CD14-positive monocyte (primary cell): ENCODE measurements at regions not wholly inside any gene's neighbourhood (a gene's known extent, or its start where the extent isn't known, plus 50 kb on each side); places are given as distances from the start of the nearest gene placed in this dataset.

Experiments used
- DNase-seq, 3 donors: peaks; one replicate each; pipeline ENCODE4 v3.0.0-alpha.2; 2011 to 2022
- H2AFZ ChIP-seq: 2 replicates; pipeline ENCODE4 v1.6.0; 2012; ENCODE audit warnings: mild to moderate bottlenecking, low read depth, low read length, inconsistent platforms; ENCODE audit not compliant: insufficient read depth, poor library complexity, severe bottlenecking
- H3K27ac ChIP-seq, 2 donors: 1 replicate in 1 of 2; 2 replicates in 1 of 2; pipeline ENCODE4 v1.5.1; 2012 to 2013; ENCODE audit warnings: low read length in 2 of 2, control low read depth in 1 of 2, inconsistent platforms in 1 of 2, low read depth in 1 of 2, mild to moderate bottlenecking in 1 of 2
- H3K27me3 ChIP-seq, 2 donors: one replicate each; pipeline versions ENCODE4 v1.6.0 to v1.6.1; 2011 to 2013; ENCODE audit warnings: low read length in 2 of 2; ENCODE audit not compliant: control insufficient read depth in 2 of 2, insufficient read depth in 2 of 2
- H3K36me3 ChIP-seq, 2 donors: replicated peaks in 1 of 2; 1 replicate in 1 of 2; 2 replicates in 1 of 2; pipeline versions ENCODE4 v1.5.1 to v1.6.1; 2012 to 2013; ENCODE audit warnings: low read length in 2 of 2, control low read depth in 1 of 2, inconsistent platforms in 1 of 2, mild to moderate bottlenecking in 1 of 2; ENCODE audit not compliant: insufficient read depth in 2 of 2, control insufficient read depth in 1 of 2
- H3K4me1 ChIP-seq, 2 donors: 1 replicate in 1 of 2; 2 replicates in 1 of 2; pipeline versions ENCODE4 v1.5.1 to v1.6.1; 2012 to 2013; ENCODE audit warnings: low read length in 2 of 2, control low read depth in 1 of 2, inconsistent platforms in 1 of 2, mild to moderate bottlenecking in 1 of 2, moderate library complexity in 1 of 2; ENCODE audit not compliant: insufficient read depth in 2 of 2, control insufficient read depth in 1 of 2
- H3K4me2 ChIP-seq: replicated peaks from 2 replicates; pipeline ENCODE3; 2012; ENCODE audit warnings: low read length, moderate library complexity, mild to moderate bottlenecking; ENCODE audit not compliant: poor library complexity, severe bottlenecking; ENCODE audit errors: extremely low read depth
- H3K4me3 ChIP-seq, 3 experiments: fragments of 200-600 bp in 1 of 3; sonication (generic) in 1 of 3; replicated peaks in 1 of 3; 1 replicate in 2 of 3; 2 replicates in 1 of 3; pipeline ENCODE4 v1.5.1; 2011 to 2013; ENCODE audit warnings: low read length in 3 of 3, mild to moderate bottlenecking in 3 of 3, control low read depth in 2 of 3, low read depth in 2 of 3, inconsistent platforms in 1 of 3, moderate library complexity in 1 of 3
- H3K79me2 ChIP-seq: 2 replicates; pipeline ENCODE4 v1.6.0; 2012; ENCODE audit warnings: mild to moderate bottlenecking, control low read depth, inconsistent platforms, low read length, moderate library complexity; ENCODE audit not compliant: insufficient read depth
- H3K9ac ChIP-seq: 2 replicates; pipeline ENCODE4 v1.6.0; 2017; ENCODE audit warnings: low read length, mild to moderate bottlenecking; ENCODE audit not compliant: insufficient read depth, poor library complexity, severe bottlenecking
- H3K9me3 ChIP-seq, 2 donors: replicated peaks in 1 of 2; 1 replicate in 1 of 2; 2 replicates in 1 of 2; pipeline versions ENCODE4 v1.5.1 to v1.6.1; 2012 to 2013; ENCODE audit warnings: low read length in 2 of 2, control low read depth in 1 of 2; ENCODE audit not compliant: control insufficient read depth in 1 of 2, insufficient read depth in 1 of 2
- H4K20me1 ChIP-seq: 2 replicates; pipeline ENCODE4 v1.6.0; 2012; ENCODE audit warnings: mild to moderate bottlenecking, low read length, control low read depth, moderate library complexity; ENCODE audit not compliant: insufficient read depth
- H3K27ac Mint-ChIP-seq, 7 donors: one replicate each; pipeline ENCODE4 v1.8.0; 2020; ENCODE audit warnings: mild to moderate bottlenecking in 7 of 7, mixed read lengths in 7 of 7, moderate library complexity in 6 of 7, inconsistent platforms in 2 of 7
- H3K27me3 Mint-ChIP-seq, 3 donors: one replicate each; pipeline ENCODE4 v1.8.0; 2021 to 2022; ENCODE audit warnings: low read depth in 3 of 3, mild to moderate bottlenecking in 3 of 3, mixed read lengths in 3 of 3, moderate library complexity in 3 of 3, inconsistent platforms in 1 of 3
- H3K36me3 Mint-ChIP-seq, 2 donors: one replicate each; pipeline ENCODE4 v1.8.0; 2020; ENCODE audit warnings: mixed read lengths in 2 of 2, inconsistent platforms in 1 of 2, mild to moderate bottlenecking in 1 of 2
- H3K4me1 Mint-ChIP-seq: one replicate; pipeline ENCODE4 v1.8.0; 2020; ENCODE audit warnings: mild to moderate bottlenecking, mixed read lengths
- H3K4me3 Mint-ChIP-seq, 2 donors: one replicate each; pipeline ENCODE4 v1.8.0; 2020; ENCODE audit warnings: mild to moderate bottlenecking in 2 of 2, mixed read lengths in 2 of 2, moderate library complexity in 1 of 2
- H3K9me3 Mint-ChIP-seq, 7 donors: one replicate each; pipeline ENCODE4 v1.8.0; 2020 to 2022; ENCODE audit warnings: mixed read lengths in 7 of 7, mild to moderate bottlenecking in 6 of 7, moderate library complexity in 6 of 7, inconsistent platforms in 2 of 7
- CTCF ChIP-seq: fragments of 200-600 bp; IDR thresholded peaks from one replicate; pipeline ENCODE4 v1.8.0; 2022; ENCODE audit warnings: antibody characterized with exemption, mild to moderate bottlenecking
- WGBS: methylation state at CpG from one replicate; pipeline ENCODE4 v1.1.5; 2013; ENCODE audit warnings: missing lambda C conversion rate; ENCODE audit not compliant: insufficient coverage; 5-methylcytosine and 5-hydroxymethylcytosine counted together
- intact Hi-C, 2 donors: fragments of 100-400 bp; cut with micrococcal nuclease; formaldehyde crosslinking; loops; one replicate each; pipeline versions ENCODE4 v1.15.0 to v1.15.1; 2023

GRCh38 chr14:87043667-87044200 is 949.2 kb downstream of the GALC start:
- Mint-ChIP-seq H3K9me3 (peaks cover 0 to 7% (median 2%) of the 10 kb centered on the region in 7 donors), H3K36me3 (no peaks in the 10 kb centered on the region), H3K27me3 (no peaks in the 10 kb centered on the region), H3K4me3 (no peak overlapping the region), H3K4me1 (no peaks in the 10 kb centered on the region), H3K27ac (no peak overlapping the region)
- 90% methylated on average over 2 of the region's 4 CpGs for WGBS
- Histone ChIP-seq H3K27me3 (no peaks in the 10 kb centered on the region), H2AFZ (no peak overlapping the region), H3K4me1 (no peaks in the 10 kb centered on the region), H3K4me2 (no peak overlapping the region), H3K27ac (no peak overlapping the region), H3K4me3 (no peak overlapping the region), H3K9me3 (no peaks in the 10 kb centered on the region), H3K36me3 (no peaks in the 10 kb centered on the region), H3K9ac (no peak overlapping the region), H4K20me1 (no peaks in the 10 kb centered on the region), H3K79me2 (no peaks in the 10 kb centered on the region)
- intact Hi-C loops: no loop called here
- no peak for TF ChIP-seq CTCF
- no peak for DNase-seq

GRCh38 chr14:87042354-87042753 is 950.6 kb downstream of the GALC start:
- Histone ChIP-seq H3K4me2 (no peak overlapping the region), H3K4me1 (no peaks in the 10 kb centered on the region), H2AFZ (no peak overlapping the region), H3K9ac (no peak overlapping the region), H3K79me2 (no peaks in the 10 kb centered on the region), H4K20me1 (no peaks in the 10 kb centered on the region), H3K4me3 (no peak overlapping the region), H3K27me3 (no peaks in the 10 kb centered on the region), H3K36me3 (no peaks in the 10 kb centered on the region), H3K27ac (no peak overlapping the region), H3K9me3 (no peaks in the 10 kb centered on the region)
- TF ChIP-seq CTCF: no peak
- Mint-ChIP-seq H3K9me3 (peaks cover 0 to 7% (median 4%) of the 10 kb centered on the region in 7 donors), H3K4me1 (no peaks in the 10 kb centered on the region), H3K27me3 (no peaks in the 10 kb centered on the region), H3K27ac (no peak overlapping the region), H3K36me3 (no peaks in the 10 kb centered on the region), H3K4me3 (no peak overlapping the region)
- WGBS: 92% methylated on average over 3 of the region's 4 CpGs
- no peak for DNase-seq
- intact Hi-C loops: no loop called here
